OCI-LY7 (cell line): ENCODE measurements at regions not wholly inside any gene's neighbourhood (a gene's known extent, or its start where the extent isn't known, plus 50 kb on each side); places are given as distances from the start of the nearest gene placed in this dataset.

Experiments
- BruUV-seq: library from RNA; stranded (reverse); fragments of 400-500 nt; replicated peaks from 2 replicates; lab custom pipeline; 2021; lab: Mats Ljungman, UMichigan
- CTCF ChIA-PET: fragments of 300-600 bp; sonication (Branson Sonifier 250); formaldehyde crosslinking; loops from one replicate; lab custom pipeline; 2022; ENCODE audit warnings: antibody characterized with exemption; ENCODE audit not compliant: unreplicated experiment; lab: Charles Lee
- POLR2A ChIA-PET: fragments of 300-600 bp; sonication (Branson Sonifier 250); formaldehyde crosslinking; loops from one replicate; lab custom pipeline; 2022; ENCODE audit warnings: antibody characterized with exemption; lab: Charles Lee
- DNase-seq: peaks from one replicate; pipeline ENCODE4 v3.0.0-alpha.2; 2015; ENCODE audit warnings: low spot score
- H2AFZ ChIP-seq: fragments of 200-600 bp; sonication (generic), shearing (Covaris generic); 2 replicates; pipeline ENCODE4 v1.6.1; 2014; ENCODE audit warnings: mild to moderate bottlenecking, antibody characterized with exemption, low read length, moderate library complexity
- H3K27ac ChIP-seq: fragments of 200-600 bp; sonication (generic); 2 replicates; pipeline ENCODE4 v1.5.1; 2014; ENCODE audit warnings: mixed run types, low read depth, mild to moderate bottlenecking, moderate library complexity, low read length, inconsistent platforms; ENCODE audit not compliant: poor library complexity, severe bottlenecking
- H3K36me3 ChIP-seq: fragments of 200-600 bp; sonication (generic); 2 replicates; pipeline ENCODE4 v1.6.1; 2014; ENCODE audit warnings: mild to moderate bottlenecking, antibody characterized with exemption, low read length, moderate library complexity, mixed read lengths; ENCODE audit not compliant: insufficient read depth
- H3K4me1 ChIP-seq: fragments of 200-600 bp; sonication (generic); 2 replicates; pipeline ENCODE4 v1.5.1; 2014; ENCODE audit warnings: mild to moderate bottlenecking, low read length; ENCODE audit not compliant: insufficient read depth, poor library complexity, severe bottlenecking
- H3K4me2 ChIP-seq: fragments of 200-600 bp; sonication (generic); 2 replicates; pipeline ENCODE4 v1.6.1; 2014; ENCODE audit warnings: mild to moderate bottlenecking, low read length
- H3K4me3 ChIP-seq: fragments of 200-600 bp; sonication (generic); 2 replicates; pipeline ENCODE4 v1.5.1; 2014; ENCODE audit warnings: mild to moderate bottlenecking, low read depth, low read length; ENCODE audit not compliant: poor library complexity, severe bottlenecking
- H3K79me2 ChIP-seq: fragments of 200-600 bp; sonication (generic); 2 replicates; pipeline ENCODE4 v1.6.1; 2016; ENCODE audit warnings: low read depth, mild to moderate bottlenecking, low read length, moderate library complexity, mixed read lengths; ENCODE audit not compliant: insufficient read depth
- H3K9me2 ChIP-seq: fragments of 200-600 bp; sonication (generic); 2 replicates; pipeline ENCODE4 v1.6.1; 2016; ENCODE audit warnings: mild to moderate bottlenecking, low read length, mixed read lengths; ENCODE audit not compliant: insufficient read depth
- H3K9me3 ChIP-seq: fragments of 200-600 bp; sonication (generic); 2 replicates; pipeline ENCODE4 v1.6.1; 2014; ENCODE audit warnings: mild to moderate bottlenecking, mixed run types, low read length, mixed read lengths
- H4K20me1 ChIP-seq: fragments of 200-600 bp; sonication (generic); 2 replicates; pipeline ENCODE4 v1.6.1; 2014; ENCODE audit warnings: mild to moderate bottlenecking, antibody characterized with exemption, low read length, moderate library complexity, mixed read lengths; ENCODE audit not compliant: insufficient read depth
- CTCF ChIP-seq: fragments of 200-600 bp; sonication (generic); conservative IDR thresholded peaks from 2 replicates; pipeline ENCODE4 v1.5.1; 2014; ENCODE audit warnings: mild to moderate bottlenecking, antibody characterized with exemption, low read length, moderate library complexity, mixed read lengths
- EZH2phosphoT487 ChIP-seq: fragments of 200-600 bp; sonication (generic); IDR thresholded peaks from 2 replicates; pipeline ENCODE4 v1.6.1; 2018; ENCODE audit warnings: low read depth, borderline replicate concordance, mild to moderate bottlenecking, mixed run types, antibody characterized with exemption, low read length, moderate library complexity, mixed read lengths
- intact Hi-C: fragments of 100-400 bp; cut with micrococcal nuclease; formaldehyde crosslinking; loops from one replicate; pipeline ENCODE4 v1.10.0; 2022; ENCODE audit not compliant: unreplicated experiment

GRCh38 chr19:28154077-28154476 lies 1058.9 kb downstream of the UQCRFS1 start:
- ChIA-PET CTCF (no interaction called here), POLR2A (no interaction called here)
- intact Hi-C loops: no loop called here
- no peak overlapping the region for H2AFZ ChIP-seq
- no peaks in the 10 kb centered on the region for H3K79me2 ChIP-seq
- H3K4me3 ChIP-seq: no peak overlapping the region
- H3K9me3 ChIP-seq: no peaks in the 10 kb centered on the region
- H3K36me3 ChIP-seq: no peaks in the 10 kb centered on the region
- no TSS peak for BruUV-seq
- H3K9me2 ChIP-seq: no peaks in the 10 kb centered on the region
- TF ChIP-seq EZH2phosphoT487 (no peak), CTCF (no peak)
- no peak for DNase-seq
- no peak overlapping the region for H3K4me2 ChIP-seq
- H3K4me1 ChIP-seq: no peaks in the 10 kb centered on the region
- H3K27ac ChIP-seq: no peak overlapping the region
- H4K20me1 ChIP-seq: no peaks in the 10 kb centered on the region

- no peak for DNase-seq
- ChIA-PET CTCF (no interaction called here), POLR2A (interaction anchor here (0.7 kb wide), 1 partner anchor 546 kb away, joined by 3 read pairs; no protein-coding TSS in a partner anchor)
- H3K4me2 ChIP-seq: no peak overlapping the region
- no peak overlapping the region for H3K27ac ChIP-seq
- H3K36me3 ChIP-seq: no peaks in the 10 kb centered on the region
- no peak overlapping the region for H2AFZ ChIP-seq
- H3K9me3 ChIP-seq: no peaks in the 10 kb centered on the region
- H4K20me1 ChIP-seq: no peaks in the 10 kb centered on the region
- no peak for TF ChIP-seq EZH2phosphoT487
- TF ChIP-seq CTCF: no peak
- no peaks in the 10 kb centered on the region for H3K79me2 ChIP-seq
- H3K4me3 ChIP-seq: no peak overlapping the region
- H3K9me2 ChIP-seq: no peaks in the 10 kb centered on the region
- intact Hi-C loops: no loop called here
- no TSS peak for BruUV-seq
- no peaks in the 10 kb centered on the region for H3K4me1 ChIP-seq
Observed at GRCh38 chr19:28153123-28153522, 1059.8 kb downstream of the UQCRFS1 start.

- H3K4me1 ChIP-seq: no peaks in the 10 kb centered on the region
- H2AFZ ChIP-seq: no peak overlapping the region
- no peak overlapping the region for H3K4me2 ChIP-seq
- H3K9me3 ChIP-seq: no peaks in the 10 kb centered on the region
- H3K36me3 ChIP-seq: no peaks in the 10 kb centered on the region
- ChIA-PET POLR2A (no interaction called here), CTCF (no interaction called here)
- H3K4me3 ChIP-seq: no peak overlapping the region
- intact Hi-C loops: no loop called here
- no peaks in the 10 kb centered on the region for H4K20me1 ChIP-seq
- no peak for TF ChIP-seq EZH2phosphoT487
- TF ChIP-seq CTCF: no peak
- no peaks in the 10 kb centered on the region for H3K79me2 ChIP-seq
- DNase-seq: no peak
- no peaks in the 10 kb centered on the region for H3K9me2 ChIP-seq
- no peak overlapping the region for H3K27ac ChIP-seq
- no TSS peak for BruUV-seq
Observed at GRCh38 chr19:28152195-28152594, 1060.8 kb downstream of the UQCRFS1 start.
